ENCODE measurements at regions not wholly inside any gene's neighbourhood (a gene's known extent, or its start where the extent isn't known, plus 50 kb on each side); places are given as distances from the start of the nearest gene placed in this dataset.

DNA sequence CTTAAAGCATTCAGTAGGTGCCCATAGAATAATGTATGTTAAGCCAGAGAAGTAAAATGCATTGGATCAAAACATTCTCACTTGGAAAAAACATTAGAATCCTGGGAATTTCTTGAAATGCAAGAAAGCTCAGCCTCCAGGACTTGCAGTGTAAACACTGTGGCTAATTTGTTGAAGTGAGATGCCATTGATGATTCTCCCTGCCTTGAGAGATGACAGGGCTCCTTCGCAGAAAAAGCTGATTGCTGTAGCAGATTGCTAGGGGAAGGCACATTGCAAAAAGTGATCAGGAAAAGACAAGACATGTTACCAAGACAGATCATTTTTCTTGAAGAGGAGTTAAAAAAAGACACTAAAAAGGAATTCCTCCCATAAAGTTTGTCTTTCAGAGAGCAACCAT is 204.2 kb upstream of the HMGA2 start:
- no peak overlapping the region for H3K27ac ChIP-seq (ENCODE audit: low read depth, low read length)
- FAIRE-seq (no peak), DNase-seq (ENCODE audit: low read depth) (no peak)
- no peaks in the 10 kb centered on the region for H3K36me3 ChIP-seq (ENCODE audit: insufficient read depth, low read length)
- no peaks in the 10 kb centered on the region for H3K9me3 ChIP-seq (ENCODE audit: insufficient read depth, low read depth, low read length)
- H3K4me3 ChIP-seq (ENCODE audit: insufficient read depth, low read depth, low read length) = no peak overlapping the region
- H2AFZ ChIP-seq (ENCODE audit: low read depth, low read length) = no peak overlapping the region
- no peaks in the 10 kb centered on the region for H3K27me3 ChIP-seq (ENCODE audit: insufficient read depth, low read length)
- Mint-ChIP-seq H3K4me1 (ENCODE audit: low read depth, unreplicated experiment) (peaks cover 11% of the 10 kb centered on the region), H3K27ac (ENCODE audit: unreplicated experiment) (no peak overlapping the region), H3K27me3 (ENCODE audit: low read depth, unreplicated experiment) (no peaks in the 10 kb centered on the region), H3K4me3 (ENCODE audit: unreplicated experiment) (no peak overlapping the region), H3K36me3 (ENCODE audit: low read depth, unreplicated experiment) (no peaks in the 10 kb centered on the region), H3K9me3 (ENCODE audit: unreplicated experiment) (no peaks in the 10 kb centered on the region)
- H3K9ac ChIP-seq (ENCODE audit: low read length) = no peak overlapping the region
- H3K4me1 ChIP-seq (ENCODE audit: insufficient read depth, low read length) = no peaks in the 10 kb centered on the region
- no peaks in the 10 kb centered on the region for H3K79me2 ChIP-seq (ENCODE audit: insufficient read depth, low read length)
- no peaks in the 10 kb centered on the region for H4K20me1 ChIP-seq (ENCODE audit: insufficient read depth, low read length)
- TF ChIP-seq EZH2 (IDR thresholded peaks at IDR 0.05; ENCODE audit: insufficient read depth, low read length) (no peak), CTCF (IDR thresholded peaks at IDR 0.05; ENCODE audit: insufficient read depth, low read depth, low read length) (no peak)
- no peak overlapping the region for H3K4me2 ChIP-seq (ENCODE audit: low read length)

GRCh38 chr12:65622056-65622455 is 202.2 kb upstream of the HMGA2 start:
- Histone ChIP-seq H3K4me3 (ENCODE audit: insufficient read depth, low read depth, low read length) (no peak overlapping the region), H3K79me2 (ENCODE audit: insufficient read depth, low read length) (no peaks in the 10 kb centered on the region), H4K20me1 (ENCODE audit: insufficient read depth, low read length) (no peaks in the 10 kb centered on the region), H3K4me1 (ENCODE audit: insufficient read depth, low read length) (no peaks in the 10 kb centered on the region), H3K9me3 (ENCODE audit: insufficient read depth, low read depth, low read length) (no peaks in the 10 kb centered on the region), H3K27me3 (ENCODE audit: insufficient read depth, low read length) (no peaks in the 10 kb centered on the region), H3K36me3 (ENCODE audit: insufficient read depth, low read length) (no peaks in the 10 kb centered on the region), H3K4me2 (ENCODE audit: low read length) (no peak overlapping the region), H2AFZ (ENCODE audit: low read depth, low read length) (no peak overlapping the region), H3K27ac (ENCODE audit: low read depth, low read length) (no peak overlapping the region), H3K9ac (ENCODE audit: low read length) (no peak overlapping the region)
- no peak for TF ChIP-seq CTCF (IDR thresholded peaks at IDR 0.05; ENCODE audit: insufficient read depth, low read depth, low read length)
- TF ChIP-seq EZH2 (IDR thresholded peaks at IDR 0.05; ENCODE audit: insufficient read depth, low read length) = no peak
- no peak for FAIRE-seq
- Mint-ChIP-seq H3K4me3 (ENCODE audit: unreplicated experiment) (no peak overlapping the region), H3K27ac (ENCODE audit: unreplicated experiment) (no peak overlapping the region), H3K36me3 (ENCODE audit: low read depth, unreplicated experiment) (no peaks in the 10 kb centered on the region), H3K9me3 (ENCODE audit: unreplicated experiment) (no peaks in the 10 kb centered on the region), H3K27me3 (ENCODE audit: low read depth, unreplicated experiment) (no peaks in the 10 kb centered on the region), H3K4me1 (ENCODE audit: low read depth, unreplicated experiment) (peaks cover 10% of the 10 kb centered on the region)
- DNase-seq (ENCODE audit: low read depth) = no peak

DNA sequence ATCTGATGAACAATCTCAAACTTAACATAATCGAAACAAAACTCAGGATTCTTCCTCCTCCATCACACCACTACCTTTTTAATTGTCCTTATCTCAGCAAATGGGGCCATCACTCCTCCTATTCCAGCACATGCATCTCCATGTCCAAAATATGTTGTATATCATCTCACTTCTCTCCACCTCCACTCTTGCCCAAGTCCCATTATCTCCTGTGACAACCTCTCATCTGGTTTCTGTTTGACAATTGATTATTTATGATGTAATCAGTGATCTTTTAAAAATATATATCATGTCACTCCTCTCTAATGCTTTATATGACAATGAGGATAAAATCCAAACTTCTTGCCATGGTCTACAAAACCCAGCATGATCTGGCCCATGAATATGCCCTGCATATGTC is 200.8 kb upstream of the HMGA2 start:
- no peaks in the 10 kb centered on the region for H3K9me3 Mint-ChIP-seq (ENCODE audit: unreplicated experiment)
- H3K4me2 ChIP-seq (ENCODE audit: low read length) = no peak overlapping the region
- H3K4me1 ChIP-seq (ENCODE audit: insufficient read depth, low read length) = no peaks in the 10 kb centered on the region
- FAIRE-seq (no peak), DNase-seq (ENCODE audit: low read depth) (no peak)
- no peaks in the 10 kb centered on the region for H3K79me2 ChIP-seq (ENCODE audit: insufficient read depth, low read length)
- no peaks in the 10 kb centered on the region for H3K27me3 ChIP-seq (ENCODE audit: insufficient read depth, low read length)
- no peak overlapping the region for H2AFZ ChIP-seq (ENCODE audit: low read depth, low read length)
- H3K9me3 ChIP-seq (ENCODE audit: insufficient read depth, low read depth, low read length) = no peaks in the 10 kb centered on the region
- no peaks in the 10 kb centered on the region for H3K36me3 Mint-ChIP-seq (ENCODE audit: low read depth, unreplicated experiment)
- H4K20me1 ChIP-seq (ENCODE audit: insufficient read depth, low read length) = no peaks in the 10 kb centered on the region
- H3K4me1 Mint-ChIP-seq (ENCODE audit: low read depth, unreplicated experiment) = peaks cover 10% of the 10 kb centered on the region
- no peak overlapping the region for H3K27ac ChIP-seq (ENCODE audit: low read depth, low read length)
- H3K27ac Mint-ChIP-seq (ENCODE audit: unreplicated experiment) = no peak overlapping the region
- H3K4me3 ChIP-seq (ENCODE audit: insufficient read depth, low read depth, low read length) = no peak overlapping the region
- no peaks in the 10 kb centered on the region for H3K36me3 ChIP-seq (ENCODE audit: insufficient read depth, low read length)
- no peak overlapping the region for H3K9ac ChIP-seq (ENCODE audit: low read length)
- TF ChIP-seq CTCF (IDR thresholded peaks at IDR 0.05; ENCODE audit: insufficient read depth, low read depth, low read length) = no peak
- no peak for TF ChIP-seq EZH2 (IDR thresholded peaks at IDR 0.05; ENCODE audit: insufficient read depth, low read length)
- no peaks in the 10 kb centered on the region for H3K27me3 Mint-ChIP-seq (ENCODE audit: low read depth, unreplicated experiment)
- H3K4me3 Mint-ChIP-seq (ENCODE audit: unreplicated experiment) = no peak overlapping the region

All from astrocyte (in vitro differentiated cells and primary cell).